HG03039 (cell line): ENCODE measurements at regions not wholly inside any gene's neighbourhood (a gene's known extent, or its start where the extent isn't known, plus 50 kb on each side); places are given as distances from the start of the nearest gene placed in this dataset.

Experiments used
- ATAC-seq: cut with Tn5 transposase; IDR thresholded peaks from one replicate; pipeline ENCODE4 v1.9.1; 2021; ENCODE audit warnings: mild to moderate bottlenecking, moderate library complexity; ENCODE audit not compliant: unreplicated experiment

DNA sequence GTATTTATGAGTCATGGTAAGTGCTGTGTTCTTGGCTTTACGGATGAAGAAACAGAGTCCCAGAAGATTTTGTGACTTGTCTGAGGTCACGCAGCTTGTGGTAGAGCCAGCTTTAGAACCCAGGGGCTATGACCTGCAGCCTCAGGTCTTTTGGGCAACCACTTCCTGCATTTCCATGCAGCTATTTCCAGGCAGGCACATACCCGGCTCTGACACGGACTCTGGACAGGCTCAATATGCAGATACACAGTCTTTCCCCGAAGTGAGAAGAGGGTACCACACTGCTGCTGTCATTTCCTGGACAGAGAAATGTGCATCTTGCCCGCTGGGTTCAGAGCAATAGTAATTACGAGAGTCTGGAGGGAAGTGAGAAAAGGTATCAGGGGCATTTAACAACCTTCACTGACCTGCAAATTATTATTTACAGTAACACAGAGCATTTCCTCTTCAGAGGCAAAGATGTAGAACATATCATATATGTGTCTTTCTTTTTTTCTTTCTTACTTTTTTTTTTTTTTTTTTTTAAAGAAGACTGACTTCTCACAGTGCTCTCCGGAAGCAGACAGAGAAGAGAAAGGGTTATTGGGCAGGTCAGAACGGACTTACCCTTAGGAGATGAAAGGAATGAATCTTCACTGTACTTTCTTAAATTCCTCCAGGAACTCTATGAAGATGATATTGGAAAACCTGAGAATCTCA is 185.1 kb downstream of the CLIC5 start:
- peak; percentile 92 for ATAC-seq

DNA sequence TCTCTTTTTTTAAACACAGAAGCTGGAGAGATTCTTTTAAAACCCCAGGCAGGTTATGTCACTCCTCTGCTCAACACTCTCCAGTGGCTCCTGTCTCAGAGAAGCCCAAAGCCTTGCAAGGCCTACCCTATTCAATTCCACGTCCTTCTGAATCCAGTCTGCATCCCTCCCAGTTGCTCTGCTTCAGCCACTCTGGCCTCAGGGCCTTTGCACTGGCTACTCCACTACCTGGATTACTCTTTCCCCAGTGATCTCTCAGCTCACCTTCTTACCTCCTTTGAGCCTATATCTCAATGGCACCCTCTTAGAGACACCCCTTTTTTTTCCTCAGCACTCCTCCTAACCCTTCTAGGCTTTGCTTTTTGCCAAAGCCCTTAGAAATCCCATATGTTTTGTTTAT is 185.8 kb downstream of the CLIC5 start:
- ATAC-seq = no peak

- ATAC-seq = no peak
Measured at GRCh38 chr6:45827952-45828530, 187.6 kb downstream of the CLIC5 start.

- ATAC-seq = no peak
Measured at GRCh38 chr6:45822873-45823272, 192.8 kb downstream of the CLIC5 start.

DNA sequence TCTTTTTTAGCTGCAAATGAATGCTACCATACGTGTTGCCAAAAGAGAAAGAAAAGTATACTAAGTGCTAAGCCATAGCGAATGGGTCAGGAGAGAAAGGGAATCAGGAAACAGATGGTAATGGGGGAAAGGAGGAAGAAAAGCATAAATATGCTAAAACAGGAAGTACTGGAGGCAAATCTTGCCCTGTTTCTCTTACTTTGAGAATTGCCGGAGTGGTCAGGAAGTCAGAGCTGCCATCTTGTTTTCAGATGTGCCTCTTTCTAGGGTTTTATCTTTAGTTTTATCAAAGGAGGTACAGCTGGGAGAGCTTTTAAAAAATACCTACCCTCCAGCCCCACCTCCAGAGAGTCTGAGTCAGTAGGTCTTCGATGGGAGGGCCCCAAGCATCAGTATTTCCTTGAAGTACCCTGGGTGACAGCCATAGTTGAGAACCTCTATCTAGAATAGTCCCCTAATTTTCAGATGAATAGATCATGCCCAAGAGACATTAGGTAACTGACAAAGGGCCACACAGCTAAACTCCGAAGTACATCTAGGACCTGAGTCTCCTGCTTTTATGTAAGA is 193.3 kb downstream of the CLIC5 start:
- no peak for ATAC-seq

- ATAC-seq = no peak
Measured at GRCh38 chr6:45818655-45819054, 197.0 kb downstream of the CLIC5 start.

GRCh38 chr6:45816674-45817297 is 198.9 kb downstream of the CLIC5 start:
- no peak for ATAC-seq

DNA sequence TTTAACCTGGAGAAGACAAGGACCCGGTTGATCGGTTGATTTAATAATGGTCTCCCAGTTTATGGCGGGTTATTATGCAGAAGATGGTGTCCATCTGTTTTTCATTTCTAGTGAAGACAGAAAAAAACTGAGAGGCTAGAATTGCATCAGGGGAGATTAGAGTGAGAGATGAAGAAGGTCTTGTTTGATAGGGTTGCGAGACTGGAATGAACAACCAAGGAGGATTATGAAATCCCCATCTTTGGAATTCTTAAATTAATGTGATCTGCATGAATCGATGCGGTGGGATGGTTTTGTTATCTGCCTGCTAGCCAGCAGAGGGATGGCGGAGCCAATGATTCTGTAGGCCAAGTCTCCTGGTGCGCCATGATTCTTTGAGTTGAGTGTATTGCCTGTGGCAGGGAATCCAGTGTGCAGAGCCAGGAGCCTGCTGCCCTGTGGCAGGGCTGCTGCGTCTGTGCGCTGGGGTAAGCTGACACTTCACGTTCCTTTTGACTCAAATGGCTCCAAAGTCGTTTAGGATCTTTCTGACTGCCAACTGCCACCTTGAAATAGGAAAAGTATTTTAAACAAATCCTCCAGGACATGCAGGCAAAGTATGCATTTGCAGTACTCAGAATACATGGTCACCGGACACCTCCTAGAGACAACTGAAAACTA is 200.1 kb downstream of the CLIC5 start:
- ATAC-seq = no peak

DNA sequence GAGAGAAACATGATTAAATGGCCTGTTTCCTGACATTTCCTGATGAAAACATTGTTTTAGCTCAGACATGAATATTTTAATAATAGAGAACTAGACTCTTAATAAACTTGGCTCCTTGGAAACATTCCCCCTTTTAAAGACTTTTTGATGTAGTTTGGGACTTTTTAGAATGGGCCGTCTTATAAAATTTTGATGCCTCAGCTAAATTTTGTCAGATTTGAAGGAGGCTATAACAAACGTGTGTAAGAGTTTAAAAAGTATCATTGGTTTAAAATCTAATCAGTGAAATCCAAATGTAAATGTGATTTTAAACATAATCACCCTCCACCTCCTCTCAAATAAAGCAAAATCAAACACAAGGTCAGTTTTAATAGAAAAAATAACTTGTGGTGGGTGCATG is 200.9 kb downstream of the CLIC5 start:
- ATAC-seq = no peak

GRCh38 chr6:45813943-45814342 is 201.7 kb downstream of the CLIC5 start:
- peak; percentile 63 for ATAC-seq

DNA sequence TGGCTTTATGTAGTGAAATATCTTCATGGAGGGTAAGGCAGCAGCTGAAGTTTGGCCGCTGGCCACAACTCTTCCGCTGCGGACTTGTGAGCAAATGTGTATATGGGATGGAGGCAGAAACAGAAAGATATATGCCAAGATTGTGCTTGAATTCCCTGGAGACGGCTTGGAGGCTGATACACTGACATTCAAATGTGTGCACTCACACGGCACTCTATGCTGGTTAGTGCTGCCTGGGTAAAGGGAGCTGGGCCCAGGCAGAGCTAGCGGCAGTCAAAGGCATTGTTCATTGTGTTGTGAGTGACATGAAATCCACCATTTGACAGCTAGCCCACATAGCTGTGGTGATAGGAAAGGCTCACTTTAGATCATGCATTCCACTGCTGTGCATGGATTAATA is 202.7 kb downstream of the CLIC5 start:
- no peak for ATAC-seq

- ATAC-seq = no peak
Measured at GRCh38 chr6:45808917-45809316, 206.7 kb downstream of the CLIC5 start.

- no peak for ATAC-seq
Measured at GRCh38 chr6:45808042-45808645, 207.5 kb downstream of the CLIC5 start.

- no peak for ATAC-seq
Measured at GRCh38 chr6:45807311-45808041, 208.2 kb downstream of the CLIC5 start.

GRCh38 chr6:45806172-45806571 is 209.5 kb downstream of the CLIC5 start:
- ATAC-seq = no peak

DNA sequence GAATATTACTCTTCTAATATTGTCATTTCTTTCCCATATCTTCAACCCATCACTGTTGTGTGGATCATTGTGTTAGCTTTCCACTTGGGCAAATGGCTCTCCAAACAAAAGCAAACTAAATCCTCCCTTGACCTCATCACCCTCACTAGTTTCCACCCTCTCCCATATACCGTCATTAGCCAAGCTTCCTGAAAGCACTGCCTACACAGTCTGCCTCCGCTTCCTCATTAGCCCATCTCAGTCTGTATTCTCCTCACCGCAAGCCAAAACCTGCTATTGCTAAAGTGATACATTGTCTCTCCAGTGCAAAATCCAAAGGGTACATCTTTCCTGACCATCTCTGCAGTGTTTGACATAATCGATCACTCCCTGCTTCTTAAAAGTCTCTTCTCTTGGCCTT is 212.6 kb downstream of the CLIC5 start:
- ATAC-seq = no peak

DNA sequence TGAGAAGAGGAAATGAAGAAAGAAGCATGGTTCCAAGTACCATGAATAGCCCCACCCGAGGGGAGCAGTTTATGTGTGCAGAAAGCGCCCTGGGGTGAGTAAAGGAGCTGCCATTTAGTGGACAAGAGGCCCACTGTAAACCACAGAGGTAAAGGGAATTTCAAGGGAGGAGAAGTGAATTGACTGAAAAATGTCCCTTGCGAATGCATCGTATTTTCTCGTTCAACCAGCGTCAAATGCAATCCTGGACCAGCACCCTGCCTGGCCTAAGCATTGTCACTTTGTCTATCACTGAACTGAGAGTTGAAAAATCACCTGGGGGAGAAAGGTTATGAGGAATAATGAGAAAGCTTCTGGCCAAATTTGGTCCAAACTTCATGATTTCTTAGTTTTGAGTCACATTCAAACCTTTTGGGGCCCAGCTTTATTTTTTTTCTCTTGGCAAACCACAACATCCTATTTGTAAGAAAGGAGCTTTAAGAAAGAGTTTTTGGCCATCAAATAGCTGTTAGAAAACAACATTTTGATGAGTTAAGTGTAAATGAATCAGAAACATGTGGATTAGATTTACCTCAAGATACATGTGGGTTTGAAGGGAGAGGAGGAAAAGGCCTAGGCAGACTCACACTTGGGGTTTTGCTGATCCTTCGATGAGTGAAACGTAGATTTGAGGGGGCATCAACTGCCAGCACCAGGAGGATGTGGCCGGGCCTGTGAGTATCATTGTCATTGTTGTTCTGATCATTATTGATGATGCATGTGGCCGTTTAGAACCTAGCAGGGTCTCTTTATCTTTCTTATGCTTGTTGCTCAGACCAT is 214.0 kb downstream of the CLIC5 start:
- ATAC-seq = peak; percentile 62

DNA sequence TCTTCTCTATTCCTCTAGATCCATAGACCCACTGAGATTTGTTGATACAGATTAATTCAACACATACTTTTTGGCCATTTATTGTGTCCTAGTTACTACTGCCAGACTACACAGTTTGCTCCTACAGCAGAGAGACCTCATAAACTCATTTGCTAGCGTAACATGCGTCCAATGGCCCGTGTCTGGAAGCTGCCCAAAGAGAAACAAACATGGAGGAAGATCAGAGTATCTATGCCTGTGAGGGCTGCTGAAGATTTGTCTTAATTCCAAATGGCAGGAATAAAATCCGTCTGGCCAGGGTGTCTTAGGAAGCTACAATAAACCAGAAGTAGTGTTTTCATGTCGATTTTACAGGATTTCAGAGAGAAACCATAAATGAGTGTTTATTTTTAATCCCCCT is 214.7 kb downstream of the CLIC5 start:
- no peak for ATAC-seq

DNA sequence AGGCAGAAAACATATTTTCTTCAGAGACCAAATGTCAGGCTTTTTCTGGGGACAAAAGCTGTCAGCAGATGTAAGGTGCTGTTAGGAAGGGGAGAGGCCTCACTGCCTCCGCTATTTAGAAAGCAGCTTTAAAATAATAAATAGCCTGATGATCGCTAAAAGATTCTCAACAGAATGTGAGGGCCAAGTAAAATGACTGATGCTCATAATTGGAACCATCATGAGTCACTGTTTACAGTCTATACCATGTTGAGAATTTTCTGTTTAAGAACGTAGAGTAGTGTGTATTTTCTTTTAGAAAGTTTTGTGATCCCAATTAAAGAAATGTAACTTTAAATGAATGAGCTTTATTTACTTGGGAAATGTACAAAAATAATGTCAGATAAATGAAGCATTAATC is 220.0 kb downstream of the CLIC5 start:
- no peak for ATAC-seq

- ATAC-seq = no peak
Measured at GRCh38 chr6:45794465-45794864, 221.2 kb downstream of the CLIC5 start.
